ENCODE measurements at regions not wholly inside any gene's neighbourhood (a gene's known extent, or its start where the extent isn't known, plus 50 kb on each side); places are given as distances from the start of the nearest gene placed in this dataset.

DNA sequence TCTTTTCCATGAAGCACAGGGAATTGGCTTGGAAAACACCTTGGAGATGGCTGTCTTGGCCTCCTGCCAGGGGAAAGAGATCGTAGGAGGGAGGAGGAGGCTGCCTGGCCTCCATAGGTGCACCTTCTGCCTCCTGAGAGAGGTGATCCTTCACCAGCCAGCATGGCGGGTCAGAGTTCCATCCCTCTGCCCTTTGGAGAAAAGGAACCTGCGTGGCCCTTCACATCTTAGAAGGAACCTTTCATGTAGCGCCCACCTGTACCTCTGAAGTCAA, 58.2 kb upstream of the DRD2 start:
- no peak for DNase-seq (ENCODE audit: low spot score)
- intact Hi-C loops (cut with DNase I), result loop anchor here (2.0 to 10.0 kb wide), 2 partner anchors 77 to 229 kb away; no protein-coding TSS in a partner anchor
- ATAC-seq, result no peak

DNA sequence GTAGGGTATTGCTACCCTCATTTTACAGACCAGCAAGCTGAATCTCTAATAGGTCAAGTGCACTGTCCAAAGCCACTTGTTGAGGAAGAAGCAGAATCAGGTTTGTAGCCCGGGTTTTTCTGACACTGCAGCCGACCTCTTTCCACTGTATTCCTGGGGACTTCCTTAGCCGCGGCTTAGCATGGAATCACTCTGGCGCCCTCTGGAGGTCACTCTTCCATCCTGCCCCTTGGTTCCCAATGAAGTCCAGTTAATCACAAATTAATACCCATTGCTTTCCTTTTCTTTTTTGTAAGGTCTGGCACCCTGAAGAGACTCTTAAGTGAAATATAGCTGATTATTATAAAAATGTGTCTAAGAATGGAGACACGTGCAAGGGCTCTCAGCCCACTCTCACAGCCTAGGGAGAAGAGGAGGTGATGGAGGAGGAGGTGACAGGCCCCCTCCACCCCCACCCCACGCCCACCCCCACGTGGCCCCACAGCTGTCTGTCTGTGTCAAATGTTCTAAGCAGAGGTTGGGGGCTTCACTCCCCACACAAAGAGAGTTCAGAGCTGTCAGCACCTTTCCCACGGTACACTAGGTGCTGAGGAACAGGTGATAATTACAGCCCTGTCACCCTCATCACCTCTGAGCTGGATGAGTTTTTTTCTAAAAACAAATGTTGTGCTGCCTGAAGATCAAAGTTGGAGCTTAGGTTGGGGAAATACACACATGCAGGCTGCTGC, 57.7 kb upstream of the DRD2 start:
- ATAC-seq (peak; percentile 87), DNase-seq (ENCODE audit: low spot score) (peak; percentile 91)
- intact Hi-C loops (cut with DNase I), result loop anchor here (2.0 to 10.0 kb wide), 2 partner anchors 76 to 228 kb away; no protein-coding TSS in a partner anchor

DNA sequence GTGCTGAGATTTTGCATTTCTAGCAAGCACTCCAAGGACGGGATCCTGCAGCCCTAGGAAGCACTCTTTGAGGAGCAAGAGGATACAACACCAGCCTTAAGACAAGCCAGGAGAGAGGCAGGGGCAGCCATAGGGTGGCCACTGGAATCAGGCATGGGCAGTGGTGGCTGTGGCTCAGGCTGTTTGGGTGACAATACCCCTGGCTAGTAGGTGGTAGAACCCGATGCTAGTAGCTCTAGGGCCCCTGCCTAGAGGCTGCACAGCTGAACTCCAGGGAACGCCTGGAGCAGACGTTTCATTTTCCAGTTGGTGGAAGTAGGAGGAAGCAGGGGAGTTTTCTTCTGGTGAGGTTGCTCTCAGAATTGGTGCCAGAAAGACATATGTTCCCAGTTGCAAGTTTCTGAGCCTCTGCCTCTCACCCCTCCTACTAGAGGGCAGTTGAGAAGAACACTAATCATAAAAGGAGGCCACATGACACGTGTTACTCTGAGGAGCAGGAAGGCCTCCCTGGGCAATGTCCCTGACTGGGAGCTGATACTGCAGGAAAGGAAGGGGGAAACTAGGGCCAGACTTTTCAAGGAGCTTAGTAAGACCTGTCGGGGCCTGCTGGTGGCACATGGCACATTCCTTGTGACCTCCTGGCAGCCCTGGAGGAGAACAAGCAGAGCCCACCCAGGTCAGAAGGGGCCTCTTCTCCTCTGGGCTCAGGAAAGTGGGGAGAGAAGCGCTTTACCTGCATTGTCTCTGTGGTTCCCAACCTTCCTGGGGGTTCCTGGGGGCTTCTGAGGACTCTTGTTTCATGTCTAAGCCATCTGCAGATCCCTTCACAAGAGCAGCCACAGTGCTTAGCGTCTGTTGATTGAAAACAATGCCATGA, 56.6 kb upstream of the DRD2 start:
- intact Hi-C loops (cut with DNase I), result loop anchor here (2.0 to 10.0 kb wide), 2 partner anchors 75 to 227 kb away; no protein-coding TSS in a partner anchor
- DNase-seq (ENCODE audit: low spot score), result no peak
- no peak for ATAC-seq

DNA sequence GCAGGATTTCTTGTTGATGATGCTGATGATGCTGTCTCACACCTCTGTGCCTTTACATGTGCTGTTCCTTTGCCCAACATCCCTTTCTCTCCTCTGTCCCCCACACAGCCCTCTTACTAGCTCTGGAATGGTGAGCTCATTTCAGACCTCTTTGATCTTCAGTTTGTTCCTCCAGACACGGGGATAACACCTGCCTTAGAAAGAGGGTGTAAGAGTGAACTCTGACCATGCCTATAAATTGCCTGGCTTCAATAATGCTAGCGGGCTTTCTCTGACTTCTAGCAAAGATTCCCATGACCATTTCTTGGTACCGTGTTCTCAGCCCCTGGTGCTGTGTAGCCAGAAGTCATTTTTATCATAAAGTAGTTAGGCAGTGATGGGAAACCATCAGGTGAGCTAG, 55.9 kb upstream of the DRD2 start:
- intact Hi-C loops (cut with DNase I), result loop anchor here (10.0 kb wide), 1 partner anchor 226 kb away; no protein-coding TSS in a partner anchor
- no peak for DNase-seq (ENCODE audit: low spot score)

DNA sequence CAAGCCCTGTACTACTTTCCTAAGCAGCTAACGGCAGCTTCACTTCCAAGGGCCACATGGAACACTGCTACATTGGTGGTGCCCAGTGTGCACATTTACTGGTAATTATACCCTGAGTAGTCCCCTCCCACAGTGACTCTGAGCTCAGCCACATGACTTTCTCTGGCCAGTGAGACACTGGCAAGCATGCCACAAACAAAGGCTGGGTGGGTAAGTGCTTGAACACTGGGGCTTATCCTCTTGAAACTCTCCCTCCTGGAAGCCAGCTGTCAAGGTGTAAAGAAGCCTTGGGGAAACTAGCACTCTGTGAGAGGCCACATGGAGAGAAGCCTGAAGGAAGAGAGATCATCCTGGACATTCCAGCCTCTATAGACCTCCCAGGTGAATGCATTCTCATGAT, 54.4 kb upstream of the DRD2 start:
- DNase-seq (ENCODE audit: low spot score) (no peak), ATAC-seq (no peak)
- intact Hi-C loops (cut with DNase I), result loop anchor here (10.0 kb wide), 1 partner anchor 225 kb away; no protein-coding TSS in a partner anchor

More for the DNA sequence above, 55.9 kb upstream of the DRD2 start:
- ATAC-seq, result no peak

DNA sequence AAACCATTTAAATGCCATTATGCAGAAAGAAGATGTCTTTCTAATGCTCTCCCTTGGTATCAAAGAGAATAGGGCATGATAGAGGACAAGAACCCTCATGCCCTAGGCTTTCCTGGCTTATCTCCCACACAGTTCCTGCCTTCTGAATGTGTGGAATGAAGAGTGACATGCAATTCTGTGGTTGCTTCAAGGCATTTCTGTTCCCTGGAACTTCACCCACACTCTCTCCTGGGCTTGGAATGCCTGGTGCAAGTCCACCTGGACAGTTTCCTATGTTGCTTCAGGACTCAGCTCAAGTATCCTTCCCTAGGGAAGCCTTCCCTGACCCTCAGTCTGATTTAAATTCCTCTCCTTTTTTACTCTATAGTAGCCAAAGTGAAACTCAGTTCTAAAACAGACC, 53.8 kb upstream of the DRD2 start:
- peak; percentile 55 for ATAC-seq
- intact Hi-C loops (cut with DNase I), result no loop called here
- no peak for DNase-seq (ENCODE audit: low spot score)

DNA sequence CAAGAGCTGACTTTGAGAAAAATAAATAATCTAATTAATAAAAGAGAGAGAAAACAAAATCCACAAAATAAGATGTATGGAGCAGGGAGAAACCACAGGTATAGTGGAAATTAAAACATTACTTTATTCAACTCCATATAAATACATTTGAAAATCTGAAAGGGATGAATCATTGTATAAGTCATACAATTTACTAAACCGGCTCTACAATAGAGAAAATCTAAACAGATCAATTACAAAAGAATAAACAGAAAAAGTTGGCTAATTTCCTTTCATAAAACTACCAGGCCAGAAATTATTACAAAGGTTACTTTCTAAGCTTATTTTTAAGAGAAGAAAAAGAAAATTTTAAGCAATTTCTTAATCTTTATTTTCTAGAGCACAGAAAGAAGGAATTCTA, 51.3 kb upstream of the DRD2 start:
- ATAC-seq (no peak), DNase-seq (ENCODE audit: low spot score) (no peak)
- intact Hi-C loops (cut with DNase I), result no loop called here
